NT2/D1 (cell line): ENCODE measurements at regions not wholly inside any gene's neighbourhood (a gene's known extent, or its start where the extent isn't known, plus 50 kb on each side); places are given as distances from the start of the nearest gene placed in this dataset.

Experiments
- SUZ12 ChIP-seq: IDR thresholded peaks from 2 replicates; pipeline ENCODE4 v1.6.1; 2011; ENCODE audit not compliant: insufficient read length, insufficient read depth; ENCODE audit errors: extremely low read depth
- YY1 ChIP-seq: IDR thresholded peaks from 2 replicates; pipeline ENCODE4 v1.6.1; 2011; ENCODE audit not compliant: insufficient read length, insufficient read depth
- ZNF274 ChIP-seq: IDR thresholded peaks from 2 replicates; pipeline ENCODE4 v1.6.1; 2011; ENCODE audit warnings: mild to moderate bottlenecking, low read depth, low read length

DNA sequence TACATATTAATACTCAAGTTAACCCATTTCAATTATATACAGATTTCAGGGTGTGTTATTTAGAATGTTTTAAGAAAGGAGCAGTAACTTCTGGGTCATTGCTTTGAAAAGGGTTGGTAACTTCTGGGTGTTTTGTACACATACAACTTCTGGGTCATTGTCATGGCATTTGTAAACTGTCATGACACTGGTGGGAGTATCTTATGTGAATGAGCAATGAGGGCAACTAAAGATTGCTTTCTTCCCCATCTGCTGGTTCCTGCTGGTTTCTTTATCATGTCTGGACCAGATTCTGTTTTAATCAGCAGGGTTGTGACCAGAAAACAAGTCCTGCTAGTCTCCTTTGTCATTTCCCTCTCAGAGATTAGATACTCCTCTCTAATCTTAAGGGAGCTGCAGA lies 713.3 kb downstream of the LRFN5 start:
- TF ChIP-seq ZNF274 (no peak), YY1 (no peak), SUZ12 (no peak)
